MCF 10A (cell line): ENCODE measurements at regions not wholly inside any gene's neighbourhood (a gene's known extent, or its start where the extent isn't known, plus 50 kb on each side); places are given as distances from the start of the nearest gene placed in this dataset.
"Not testable (repeated sequence)": the region's sequence is repeated elsewhere in the genome, so short reads cannot be mapped to it uniquely, and the experiment has no call there.

ENCODE experiments used
- BruUV-seq: library from RNA; stranded (reverse); fragments of 400-500 nt; replicated peaks from 2 replicates; lab custom pipeline; 2021; lab: Mats Ljungman, UMichigan
- CTCF ChIA-PET: fragments of 300-600 bp; sonication (Branson Sonifier 250); formaldehyde crosslinking; extraction: SDS; loops from one replicate; lab custom pipeline; 2021; ENCODE audit warnings: antibody characterized with exemption, inconsistent platforms; lab: Yijun Ruan, JAX
- POLR2A ChIA-PET: fragments of 300-600, 350-650 bp; sonication (Branson Sonifier 250); formaldehyde crosslinking; extraction: SDS; loops from one replicate; lab custom pipeline; 2020; ENCODE audit warnings: antibody characterized with exemption, inconsistent platforms; lab: Yijun Ruan, JAX
- DNase-seq: peaks from one replicate; pipeline ENCODE4 v3.0.0-alpha.2; 2018; ENCODE audit not compliant: unreplicated experiment
- H3K27ac Mint-ChIP-seq: one replicate; pipeline ENCODE4 v1.8.0; 2022; ENCODE audit warnings: mild to moderate bottlenecking, low read depth, mixed read lengths; ENCODE audit not compliant: unreplicated experiment
- H3K27me3 Mint-ChIP-seq: one replicate; pipeline ENCODE4 v1.8.0; 2022; ENCODE audit warnings: mixed read lengths; ENCODE audit not compliant: insufficient read depth, unreplicated experiment
- H3K36me3 Mint-ChIP-seq: one replicate; pipeline ENCODE4 v1.8.0; 2022; ENCODE audit warnings: mild to moderate bottlenecking, moderate library complexity, mixed read lengths; ENCODE audit not compliant: insufficient read depth, unreplicated experiment
- H3K4me1 Mint-ChIP-seq: one replicate; pipeline ENCODE4 v1.8.0; 2022; ENCODE audit warnings: mixed read lengths; ENCODE audit not compliant: insufficient read depth, unreplicated experiment
- H3K4me3 Mint-ChIP-seq: one replicate; pipeline ENCODE4 v1.8.0; 2022; ENCODE audit warnings: mild to moderate bottlenecking, moderate library complexity, mixed read lengths; ENCODE audit not compliant: unreplicated experiment
- H3K9me3 Mint-ChIP-seq: one replicate; pipeline ENCODE4 v1.8.0; 2022; ENCODE audit warnings: mixed read lengths; ENCODE audit not compliant: unreplicated experiment
- intact Hi-C: fragments of 100-400 bp; cut with micrococcal nuclease; formaldehyde crosslinking; loops from 2 replicates; pipeline ENCODE4 v1.14.1; 2022
- TF ChIP-seq, protein P1 (sequence below): fragments of 200-600 bp; IDR thresholded peaks from one replicate; pipeline ENCODE4 v1.8.0; 2022; ENCODE audit warnings: antibody characterized with exemption, mild to moderate bottlenecking; ENCODE audit not compliant: unreplicated experiment

DNA sequence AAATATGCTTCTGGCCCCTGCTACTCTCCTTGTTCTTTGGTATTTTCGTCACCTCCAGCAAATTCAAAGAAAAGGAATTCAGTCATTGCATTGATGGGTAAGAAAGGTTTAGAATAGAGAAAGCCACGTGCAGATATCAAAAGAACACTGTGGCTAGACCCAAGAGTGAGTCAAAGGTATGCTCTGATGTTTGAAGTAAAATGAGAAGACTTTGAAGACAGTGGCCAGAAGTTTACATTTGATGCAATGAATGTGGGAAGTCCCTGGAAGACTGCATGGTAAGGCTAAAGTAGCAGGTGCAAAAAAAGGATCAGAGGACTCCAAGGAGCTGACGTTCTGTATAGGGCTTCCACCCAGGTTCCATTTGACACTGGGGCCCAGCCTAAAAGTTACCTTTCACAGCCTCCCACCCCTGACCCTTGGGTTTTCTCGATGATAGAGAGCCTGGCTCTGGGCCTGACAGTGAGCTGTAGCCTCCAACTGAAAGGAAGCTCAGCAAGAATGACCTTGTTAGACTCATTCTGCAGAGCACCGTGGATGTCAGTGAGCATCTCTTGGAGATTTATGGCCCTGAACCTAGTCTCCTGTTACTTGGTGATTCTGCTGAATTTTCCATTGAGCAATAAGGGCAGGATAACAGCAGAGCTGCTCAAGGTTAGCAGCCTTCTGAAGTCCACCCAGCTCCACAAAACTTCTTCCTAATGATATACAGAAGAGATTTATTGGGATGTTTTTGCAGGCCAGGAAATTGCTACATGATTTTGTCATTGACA is 223.7 kb upstream of the RBBP8 start:
- Mint-ChIP-seq H3K27ac (no peak overlapping the region), H3K36me3 (no peaks in the 10 kb centered on the region), H3K27me3 (no peaks in the 10 kb centered on the region), H3K9me3 (no peaks in the 10 kb centered on the region), H3K4me3 (no peak overlapping the region), H3K4me1 (peaks cover 6% of the 10 kb centered on the region)
- ChIA-PET POLR2A (no interaction called here), CTCF (interaction anchor here (0.8 kb wide), 1 partner anchor 15 kb away, joined by 3 read pairs; no protein-coding TSS in a partner anchor)
- no TSS peak for BruUV-seq
- intact Hi-C loops, result loop anchor here (10.0 kb wide), 1 partner anchor 545 kb away; the partner anchor contains the start of gene GATA6
- no peak for DNase-seq
- TF ChIP-seq, protein P1, sequence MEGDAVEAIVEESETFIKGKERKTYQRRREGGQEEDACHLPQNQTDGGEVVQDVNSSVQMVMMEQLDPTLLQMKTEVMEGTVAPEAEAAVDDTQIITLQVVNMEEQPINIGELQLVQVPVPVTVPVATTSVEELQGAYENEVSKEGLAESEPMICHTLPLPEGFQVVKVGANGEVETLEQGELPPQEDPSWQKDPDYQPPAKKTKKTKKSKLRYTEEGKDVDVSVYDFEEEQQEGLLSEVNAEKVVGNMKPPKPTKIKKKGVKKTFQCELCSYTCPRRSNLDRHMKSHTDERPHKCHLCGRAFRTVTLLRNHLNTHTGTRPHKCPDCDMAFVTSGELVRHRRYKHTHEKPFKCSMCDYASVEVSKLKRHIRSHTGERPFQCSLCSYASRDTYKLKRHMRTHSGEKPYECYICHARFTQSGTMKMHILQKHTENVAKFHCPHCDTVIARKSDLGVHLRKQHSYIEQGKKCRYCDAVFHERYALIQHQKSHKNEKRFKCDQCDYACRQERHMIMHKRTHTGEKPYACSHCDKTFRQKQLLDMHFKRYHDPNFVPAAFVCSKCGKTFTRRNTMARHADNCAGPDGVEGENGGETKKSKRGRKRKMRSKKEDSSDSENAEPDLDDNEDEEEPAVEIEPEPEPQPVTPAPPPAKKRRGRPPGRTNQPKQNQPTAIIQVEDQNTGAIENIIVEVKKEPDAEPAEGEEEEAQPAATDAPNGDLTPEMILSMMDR, result no peak

DNA sequence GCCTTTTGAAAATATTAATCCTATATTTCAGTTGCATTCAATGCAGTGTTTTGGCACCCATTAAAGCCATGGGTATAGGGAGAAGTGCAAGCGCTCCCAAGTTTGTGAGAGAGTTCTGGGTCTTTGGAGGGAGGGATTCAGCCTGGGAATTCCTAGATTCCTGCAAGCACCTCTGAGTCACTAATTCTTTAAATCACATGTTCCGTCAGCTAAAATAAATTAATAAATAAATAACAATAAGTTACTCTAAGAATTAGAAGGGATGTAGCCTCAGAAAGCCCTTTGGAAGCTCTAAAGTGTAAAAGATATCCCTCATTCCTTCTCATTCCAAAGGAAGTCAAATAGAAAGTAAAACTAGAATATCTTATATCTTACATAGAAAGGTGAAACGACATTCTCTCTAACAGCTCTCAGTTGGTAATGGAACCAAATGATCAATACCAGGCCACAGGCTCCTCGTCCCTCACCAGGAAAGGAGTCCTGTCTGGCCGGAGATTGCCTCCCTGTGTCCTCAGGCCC is 222.4 kb upstream of the RBBP8 start:
- Mint-ChIP-seq H3K9me3 (no peaks in the 10 kb centered on the region), H3K27ac (peak overlapping the region; percentile 74), H3K4me1 (peaks cover 6% of the 10 kb centered on the region), H3K4me3 (peak overlapping the region; percentile 85), H3K27me3 (no peaks in the 10 kb centered on the region), H3K36me3 (no peaks in the 10 kb centered on the region)
- no TSS peak for BruUV-seq
- TF ChIP-seq, protein P1, result no peak
- intact Hi-C loops, result no loop called here
- ChIA-PET CTCF (interaction anchor here (0.6 to 1.3 kb wide), 4 partner anchors 64 to 812 kb away, joined by 3 to 5 read pairs (median 3); no protein-coding TSS in a partner anchor), POLR2A (no interaction called here)
- DNase-seq, result peak; percentile 25

DNA sequence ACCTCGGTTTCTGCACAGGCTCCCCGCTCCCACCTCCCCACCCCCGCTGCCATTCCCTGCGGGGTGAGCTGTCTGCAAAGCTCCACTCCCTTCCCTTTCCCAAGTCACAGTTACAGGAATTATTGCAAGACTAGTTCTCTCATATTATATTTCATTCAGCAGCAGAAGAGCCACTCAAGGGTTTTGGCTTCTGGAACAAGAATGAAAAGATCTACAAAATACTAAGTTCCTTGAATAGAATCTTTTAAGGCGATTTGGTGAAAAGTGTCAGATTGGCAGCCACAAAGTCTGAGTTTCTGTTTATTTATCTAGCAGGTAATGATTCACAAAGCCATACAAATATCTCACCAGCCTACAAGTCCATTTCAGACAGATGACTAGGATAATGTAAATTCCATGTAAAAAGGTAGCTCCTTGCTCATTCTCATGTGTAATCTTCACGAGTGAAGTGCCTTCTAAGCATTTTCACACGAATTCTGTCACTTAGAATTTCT is 221.9 kb upstream of the RBBP8 start:
- intact Hi-C loops, result no loop called here
- Mint-ChIP-seq H3K9me3 (no peaks in the 10 kb centered on the region), H3K4me3 (peak overlapping the region; percentile 85), H3K27ac (peak overlapping the region; percentile 74), H3K4me1 (peaks cover 6% of the 10 kb centered on the region), H3K27me3 (no peaks in the 10 kb centered on the region), H3K36me3 (no peaks in the 10 kb centered on the region)
- ChIA-PET CTCF (interaction anchor here (0.6 to 1.3 kb wide), 4 partner anchors 64 to 813 kb away, joined by 3 to 5 read pairs (median 3); no protein-coding TSS in a partner anchor), POLR2A (no interaction called here)
- DNase-seq, result peak; percentile 61
- TF ChIP-seq, protein P1, result no peak
- no TSS peak for BruUV-seq

DNA sequence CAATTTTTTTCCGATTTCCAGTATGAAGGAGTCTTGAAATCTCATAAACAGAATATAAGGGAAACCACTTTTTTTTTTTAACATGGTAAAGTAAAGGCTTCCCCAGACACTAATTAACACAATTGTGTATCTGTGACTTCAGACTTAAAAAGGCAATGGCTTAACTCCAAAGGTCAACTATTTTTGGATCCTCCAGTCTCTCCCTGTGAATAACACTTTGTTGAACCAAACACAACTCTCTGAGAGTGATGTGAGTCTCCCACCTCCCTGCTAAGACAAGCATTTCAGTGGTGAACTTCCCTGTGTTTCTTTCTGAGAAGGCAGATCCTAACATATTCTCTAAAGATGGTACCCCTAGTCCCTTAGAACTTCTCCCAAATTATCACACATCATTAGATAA is 219.6 kb upstream of the RBBP8 start:
- H3K4me1 Mint-ChIP-seq, result peaks cover 6% of the 10 kb centered on the region
- CTCF ChIA-PET, result interaction anchor here (0.7 kb wide), 1 partner anchor 36 kb away, joined by 3 read pairs; no protein-coding TSS in a partner anchor
- no peaks in the 10 kb centered on the region for H3K36me3 Mint-ChIP-seq
- H3K27ac Mint-ChIP-seq, result no peak overlapping the region
- no peak for DNase-seq
- POLR2A ChIA-PET, result no interaction called here
- no peaks in the 10 kb centered on the region for H3K9me3 Mint-ChIP-seq
- TF ChIP-seq, protein P1, result no peak
- no TSS peak for BruUV-seq
- intact Hi-C loops, result no loop called here
- H3K4me3 Mint-ChIP-seq, result no peak overlapping the region
- H3K27me3 Mint-ChIP-seq, result no peaks in the 10 kb centered on the region

DNA sequence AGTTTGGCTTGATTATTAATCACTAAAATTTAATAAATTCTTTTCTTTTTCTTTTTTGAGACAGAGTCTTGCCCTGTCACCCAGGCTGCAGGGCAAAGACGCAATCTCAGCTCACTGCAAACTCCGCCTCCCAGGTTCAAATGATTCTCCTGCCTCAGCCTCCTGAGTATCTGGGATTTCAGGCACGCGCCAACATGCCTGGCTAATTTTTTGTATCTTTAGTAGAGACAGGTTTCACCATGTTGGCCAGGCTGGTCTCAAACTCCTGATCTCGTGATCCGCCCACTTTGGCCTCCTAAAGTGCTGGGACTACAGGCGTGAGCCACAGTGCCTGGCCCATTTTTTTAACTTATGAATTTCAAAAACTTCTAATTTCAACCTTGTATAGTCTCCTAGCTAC is 215.6 kb upstream of the RBBP8 start:
- intact Hi-C loops, H3K9me3 Mint-ChIP-seq, H3K36me3 Mint-ChIP-seq, BruUV-seq, H3K27ac Mint-ChIP-seq, POLR2A ChIA-PET, H3K27me3 Mint-ChIP-seq, H3K4me1 Mint-ChIP-seq, DNase-seq, H3K4me3 Mint-ChIP-seq: not testable (repeated sequence)
- CTCF ChIA-PET, result interaction anchor here (0.6 to 2.4 kb wide), 3 partner anchors 13 to 819 kb away, joined by 3 to 12 read pairs (median 5); no protein-coding TSS in a partner anchor
